SK-N-SH treated with all-trans-retinoic acid at 6 μM for 48 hours (cell line): ENCODE measurements at regions not wholly inside any gene's neighbourhood (a gene's known extent, or its start where the extent isn't known, plus 50 kb on each side); places are given as distances from the start of the nearest gene placed in this dataset.

Experiments
- ATAC-seq: fragments of 200-7000 bp; cut with Tn5 transposase; 3 replicates; pipeline ENCODE4 v1.9.1; 2020; ENCODE audit warnings: mild to moderate bottlenecking, moderate library complexity
- ARNTL ChIP-seq: fragments of 450-650 bp; formaldehyde crosslinking; IDR thresholded peaks from 2 replicates; pipeline ENCODE4 v1.5.0; 2020; ENCODE audit warnings: low read depth, mild to moderate bottlenecking, moderate library complexity, borderline replicate concordance
- BACH2 ChIP-seq: fragments of 250-450 bp; sonication (Bioruptor Pico); IDR thresholded peaks from 2 replicates; pipeline ENCODE4 v1.9.0; 2021; ENCODE audit warnings: mild to moderate bottlenecking, borderline replicate concordance
- CSDC2 ChIP-seq: fragments of 250-450 bp; sonication (Bioruptor Pico); IDR thresholded peaks from 2 replicates; pipeline ENCODE4 v1.5.0; 2020; ENCODE audit warnings: mild to moderate bottlenecking, moderate library complexity
- ESRRG ChIP-seq: fragments of 250-450 bp; sonication (Bioruptor Pico); IDR thresholded peaks from 2 replicates; pipeline ENCODE4 v1.6.1; 2021; ENCODE audit warnings: mild to moderate bottlenecking
- GLIS3 ChIP-seq: fragments of 250-450 bp; sonication (Bioruptor Pico); IDR thresholded peaks from 2 replicates; pipeline ENCODE4 v1.5.0; 2020; ENCODE audit warnings: mild to moderate bottlenecking, moderate library complexity
- ISL1 ChIP-seq: fragments of 250-450 bp; sonication (Bioruptor Pico); IDR thresholded peaks from 2 replicates; pipeline ENCODE4 v2.1.2; 2022; ENCODE audit warnings: mild to moderate bottlenecking, moderate library complexity
- OSR1 ChIP-seq: fragments of 250-450 bp; sonication (Bioruptor Pico); IDR thresholded peaks from 2 replicates; pipeline ENCODE4 v1.8.0; 2022; ENCODE audit warnings: moderate library complexity, mild to moderate bottlenecking, inconsistent platforms
- PATZ1 ChIP-seq: fragments of 250-450 bp; sonication (Bioruptor Pico); IDR thresholded peaks from 2 replicates; pipeline ENCODE4 v1.8.0; 2020; ENCODE audit warnings: mild to moderate bottlenecking, moderate library complexity, borderline replicate concordance
- PPARA ChIP-seq: fragments of 250-450 bp; sonication (Bioruptor Pico); IDR thresholded peaks from 2 replicates; pipeline ENCODE4 v1.5.0; 2020; ENCODE audit warnings: mild to moderate bottlenecking, borderline replicate concordance
- SNAI2 ChIP-seq: fragments of 250-450 bp; sonication (Bioruptor Pico); IDR thresholded peaks from 2 replicates; pipeline ENCODE4 v1.5.0; 2020; ENCODE audit warnings: mild to moderate bottlenecking, moderate library complexity
- TCF4 ChIP-seq: fragments of 250-450 bp; sonication (Bioruptor Pico); IDR thresholded peaks from 2 replicates; pipeline ENCODE4 v1.8.0; 2021; ENCODE audit warnings: mild to moderate bottlenecking, moderate library complexity, borderline replicate concordance
- TOX ChIP-seq: fragments of 250-450 bp; sonication (Bioruptor Pico); IDR thresholded peaks from 2 replicates; pipeline ENCODE4 v1.8.0; 2021; ENCODE audit warnings: mild to moderate bottlenecking, moderate library complexity, borderline replicate concordance
- ZC3H10 ChIP-seq: fragments of 250-450 bp; sonication (Bioruptor Pico); IDR thresholded peaks from 2 replicates; pipeline ENCODE4 v1.5.1; 2021; ENCODE audit warnings: mild to moderate bottlenecking, moderate library complexity
- ZFP3 ChIP-seq: fragments of 250-450 bp; sonication (Bioruptor Pico); IDR thresholded peaks from 2 replicates; pipeline ENCODE4 v1.5.0; 2020; ENCODE audit warnings: mild to moderate bottlenecking, moderate library complexity
- ZFP30 ChIP-seq: fragments of 450-650 bp; formaldehyde crosslinking; IDR thresholded peaks from 2 replicates; pipeline ENCODE4 v1.5.0; 2022; ENCODE audit warnings: mild to moderate bottlenecking, moderate library complexity
- ZNF70 ChIP-seq: fragments of 450-650 bp; formaldehyde crosslinking; IDR thresholded peaks from 2 replicates; pipeline ENCODE4 v1.5.0; 2020; ENCODE audit warnings: mild to moderate bottlenecking, moderate library complexity
- ZNF8 ChIP-seq: fragments of 450-650 bp; formaldehyde crosslinking; IDR thresholded peaks from 2 replicates; pipeline ENCODE4 v1.5.0; 2020; ENCODE audit warnings: mild to moderate bottlenecking, moderate library complexity
- TF ChIP-seq, protein P1 (sequence below): fragments of 250-450 bp; sonication (Bioruptor Pico); IDR thresholded peaks from 2 replicates; pipeline ENCODE4 v1.5.0; 2020; ENCODE audit warnings: mild to moderate bottlenecking, moderate library complexity
- TF ChIP-seq, protein P2 (sequence below): fragments of 250-450 bp; sonication (Bioruptor Pico); IDR thresholded peaks from 2 replicates; pipeline ENCODE4 v1.5.1; 2021; ENCODE audit warnings: mild to moderate bottlenecking, moderate library complexity
- TF ChIP-seq, protein P3 (sequence below): fragments of 250-450 bp; sonication (Bioruptor Pico); IDR thresholded peaks from 2 replicates; pipeline ENCODE4 v1.5.1; 2020; ENCODE audit warnings: low read depth, mild to moderate bottlenecking, moderate library complexity

- ATAC-seq = no peak
- TF ChIP-seq PATZ1 (CRISPR knock-in tag) = no peak
- no peak for TF ChIP-seq OSR1 (CRISPR knock-in tag)
- TF ChIP-seq ARNTL (CRISPR knock-in tag) = no peak
- no peak for TF ChIP-seq ZFP3 (CRISPR knock-in tag)
- no peak for TF ChIP-seq ZC3H10 (CRISPR knock-in tag)
- TF ChIP-seq ESRRG = no peak
- no peak for TF ChIP-seq GLIS3 (CRISPR knock-in tag)
- TF ChIP-seq PPARA (CRISPR knock-in tag) = no peak
- TF ChIP-seq TOX (CRISPR knock-in tag) = no peak
- TF ChIP-seq, protein P1, sequence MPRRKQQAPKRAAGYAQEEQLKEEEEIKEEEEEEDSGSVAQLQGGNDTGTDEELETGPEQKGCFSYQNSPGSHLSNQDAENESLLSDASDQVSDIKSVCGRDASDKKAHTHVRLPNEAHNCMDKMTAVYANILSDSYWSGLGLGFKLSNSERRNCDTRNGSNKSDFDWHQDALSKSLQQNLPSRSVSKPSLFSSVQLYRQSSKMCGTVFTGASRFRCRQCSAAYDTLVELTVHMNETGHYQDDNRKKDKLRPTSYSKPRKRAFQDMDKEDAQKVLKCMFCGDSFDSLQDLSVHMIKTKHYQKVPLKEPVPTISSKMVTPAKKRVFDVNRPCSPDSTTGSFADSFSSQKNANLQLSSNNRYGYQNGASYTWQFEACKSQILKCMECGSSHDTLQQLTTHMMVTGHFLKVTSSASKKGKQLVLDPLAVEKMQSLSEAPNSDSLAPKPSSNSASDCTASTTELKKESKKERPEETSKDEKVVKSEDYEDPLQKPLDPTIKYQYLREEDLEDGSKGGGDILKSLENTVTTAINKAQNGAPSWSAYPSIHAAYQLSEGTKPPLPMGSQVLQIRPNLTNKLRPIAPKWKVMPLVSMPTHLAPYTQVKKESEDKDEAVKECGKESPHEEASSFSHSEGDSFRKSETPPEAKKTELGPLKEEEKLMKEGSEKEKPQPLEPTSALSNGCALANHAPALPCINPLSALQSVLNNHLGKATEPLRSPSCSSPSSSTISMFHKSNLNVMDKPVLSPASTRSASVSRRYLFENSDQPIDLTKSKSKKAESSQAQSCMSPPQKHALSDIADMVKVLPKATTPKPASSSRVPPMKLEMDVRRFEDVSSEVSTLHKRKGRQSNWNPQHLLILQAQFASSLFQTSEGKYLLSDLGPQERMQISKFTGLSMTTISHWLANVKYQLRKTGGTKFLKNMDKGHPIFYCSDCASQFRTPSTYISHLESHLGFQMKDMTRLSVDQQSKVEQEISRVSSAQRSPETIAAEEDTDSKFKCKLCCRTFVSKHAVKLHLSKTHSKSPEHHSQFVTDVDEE (CRISPR knock-in tag) = no peak
- no peak for TF ChIP-seq SNAI2 (CRISPR knock-in tag)
- TF ChIP-seq ZNF70 = no peak
- no peak for TF ChIP-seq ZNF8 (CRISPR knock-in tag)
- no peak for TF ChIP-seq ZFP30
- no peak for TF ChIP-seq TCF4
- TF ChIP-seq, protein P2, sequence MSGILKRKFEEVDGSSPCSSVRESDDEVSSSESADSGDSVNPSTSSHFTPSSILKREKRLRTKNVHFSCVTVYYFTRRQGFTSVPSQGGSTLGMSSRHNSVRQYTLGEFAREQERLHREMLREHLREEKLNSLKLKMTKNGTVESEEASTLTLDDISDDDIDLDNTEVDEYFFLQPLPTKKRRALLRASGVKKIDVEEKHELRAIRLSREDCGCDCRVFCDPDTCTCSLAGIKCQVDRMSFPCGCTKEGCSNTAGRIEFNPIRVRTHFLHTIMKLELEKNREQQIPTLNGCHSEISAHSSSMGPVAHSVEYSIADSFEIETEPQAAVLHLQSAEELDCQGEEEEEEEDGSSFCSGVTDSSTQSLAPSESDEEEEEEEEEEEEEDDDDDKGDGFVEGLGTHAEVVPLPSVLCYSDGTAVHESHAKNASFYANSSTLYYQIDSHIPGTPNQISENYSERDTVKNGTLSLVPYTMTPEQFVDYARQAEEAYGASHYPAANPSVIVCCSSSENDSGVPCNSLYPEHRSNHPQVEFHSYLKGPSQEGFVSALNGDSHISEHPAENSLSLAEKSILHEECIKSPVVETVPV (CRISPR knock-in tag) = no peak
- TF ChIP-seq CSDC2 (CRISPR knock-in tag) = no peak
Observed at GRCh38 chr22:22823131-22823810, 64.3 kb upstream of the IGLL5 start.

DNA sequence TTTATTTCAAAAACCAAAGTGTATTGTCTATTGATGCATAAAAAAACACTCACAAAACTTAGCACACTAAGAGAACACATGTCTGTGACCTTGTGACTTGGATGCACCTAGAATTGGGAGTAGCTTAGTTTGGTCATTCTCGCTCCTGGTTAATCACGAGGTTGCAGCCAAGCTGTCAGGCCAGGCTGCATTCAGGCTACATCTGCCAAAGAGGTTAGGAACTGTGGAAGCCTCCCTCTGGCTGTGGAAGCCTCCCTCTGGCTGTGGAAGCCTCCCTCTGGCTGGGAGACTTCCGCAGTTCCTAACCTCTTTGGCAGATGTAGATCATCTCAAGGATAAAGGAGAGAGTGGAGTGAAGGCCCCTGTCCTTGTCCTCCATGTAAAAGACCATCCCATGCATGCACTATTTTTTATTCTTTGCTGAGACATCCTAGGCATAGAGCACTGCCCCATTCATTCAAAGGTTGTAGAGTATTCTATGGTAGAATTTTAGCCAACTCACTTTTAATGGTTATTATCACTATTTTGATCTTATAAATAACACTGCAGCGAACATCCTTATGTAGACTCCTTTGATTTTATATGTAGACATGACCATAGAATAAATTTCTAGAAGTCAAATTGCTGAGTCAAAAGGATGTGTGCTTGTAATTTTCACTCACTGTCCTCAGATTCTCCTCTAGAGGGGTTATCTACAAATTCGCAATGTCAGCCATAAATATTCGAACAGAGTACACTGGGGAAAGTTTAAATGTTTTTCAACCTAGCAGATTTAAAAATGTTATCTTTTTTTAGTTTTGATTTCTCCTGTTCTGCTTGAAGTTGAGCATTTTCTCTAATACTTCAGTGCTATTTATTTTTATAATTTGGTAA is 63.0 kb upstream of the IGLL5 start:
- TF ChIP-seq, protein P1 (CRISPR knock-in tag) = no peak
- no peak for TF ChIP-seq PPARA (CRISPR knock-in tag)
- TF ChIP-seq TCF4 = no peak
- TF ChIP-seq, protein P3, sequence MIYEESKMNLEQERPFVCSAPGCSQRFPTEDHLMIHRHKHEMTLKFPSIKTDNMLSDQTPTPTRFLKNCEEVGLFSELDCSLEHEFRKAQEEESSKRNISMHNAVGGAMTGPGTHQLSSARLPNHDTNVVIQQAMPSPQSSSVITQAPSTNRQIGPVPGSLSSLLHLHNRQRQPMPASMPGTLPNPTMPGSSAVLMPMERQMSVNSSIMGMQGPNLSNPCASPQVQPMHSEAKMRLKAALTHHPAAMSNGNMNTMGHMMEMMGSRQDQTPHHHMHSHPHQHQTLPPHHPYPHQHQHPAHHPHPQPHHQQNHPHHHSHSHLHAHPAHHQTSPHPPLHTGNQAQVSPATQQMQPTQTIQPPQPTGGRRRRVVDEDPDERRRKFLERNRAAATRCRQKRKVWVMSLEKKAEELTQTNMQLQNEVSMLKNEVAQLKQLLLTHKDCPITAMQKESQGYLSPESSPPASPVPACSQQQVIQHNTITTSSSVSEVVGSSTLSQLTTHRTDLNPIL = no peak
- no peak for TF ChIP-seq PATZ1 (CRISPR knock-in tag)
- no peak for TF ChIP-seq ISL1 (CRISPR knock-in tag)
- TF ChIP-seq ZFP3 (CRISPR knock-in tag) = no peak
- no peak for TF ChIP-seq ZNF8 (CRISPR knock-in tag)
- TF ChIP-seq ZC3H10 (CRISPR knock-in tag) = no peak
- no peak for TF ChIP-seq OSR1 (CRISPR knock-in tag)
- TF ChIP-seq BACH2 (CRISPR knock-in tag) = no peak
- TF ChIP-seq GLIS3 (CRISPR knock-in tag) = no peak
- no peak for TF ChIP-seq TOX (CRISPR knock-in tag)
- TF ChIP-seq, protein P2 (CRISPR knock-in tag) = no peak
- TF ChIP-seq SNAI2 (CRISPR knock-in tag) = no peak
- ATAC-seq = no peak
